GM12873 (cell line): ENCODE measurements at regions not wholly inside any gene's neighbourhood (a gene's known extent, or its start where the extent isn't known, plus 50 kb on each side); places are given as distances from the start of the nearest gene placed in this dataset.

Experiments used
- CTCF ChIP-seq: IDR thresholded peaks from 2 replicates; pipeline ENCODE4 v1.5.1; 2012; ENCODE audit warnings: low read depth, mild to moderate bottlenecking, moderate library complexity, low read length, control low read depth; ENCODE audit not compliant: insufficient read depth; ENCODE audit errors: missing control alignments

- no peak for TF ChIP-seq CTCF
These were observed 62.5 kb downstream of the PJA1 start for GRCh38 chrX:69102612-69103194.

- TF ChIP-seq CTCF: no peak
These were observed 63.5 kb downstream of the PJA1 start for GRCh38 chrX:69101683-69102251.

GRCh38 chrX:69100478-69100877, 64.8 kb downstream of the PJA1 start:
- TF ChIP-seq CTCF: no peak

GRCh38 chrX:69097451-69098236, 67.6 kb downstream of the PJA1 start:
- no peak for TF ChIP-seq CTCF

- TF ChIP-seq CTCF: no peak
These were observed 68.3 kb downstream of the PJA1 start for GRCh38 chrX:69096963-69097362.

GRCh38 chrX:69094977-69095669, 70.1 kb downstream of the PJA1 start:
- no peak for TF ChIP-seq CTCF
